ENCODE measurements at regions not wholly inside any gene's neighbourhood (a gene's known extent, or its start where the extent isn't known, plus 50 kb on each side); places are given as distances from the start of the nearest gene placed in this dataset.

- no peak for DNase-seq
Measured at GRCh38 chr22:48236261-48236660, 1473.8 kb downstream of the TBC1D22A start.

- no peak for DNase-seq
Measured at GRCh38 chr22:48235744-48236143, 1473.3 kb downstream of the TBC1D22A start.

- no peak for DNase-seq
Measured at GRCh38 chr22:48234011-48234410, 1471.6 kb downstream of the TBC1D22A start.

- no peak for DNase-seq
Measured at GRCh38 chr22:48233586-48233985, 1471.1 kb downstream of the TBC1D22A start.

- DNase-seq, result no peak
Measured at GRCh38 chr22:48228468-48228867, 1466.0 kb downstream of the TBC1D22A start.

GRCh38 chr22:48227341-48228018, 1465.0 kb downstream of the TBC1D22A start:
- no peak for DNase-seq

GRCh38 chr22:48226026-48227013, 1463.9 kb downstream of the TBC1D22A start:
- no peak for DNase-seq

- DNase-seq, result no peak
Measured at GRCh38 chr22:48224332-48224731, 1461.9 kb downstream of the TBC1D22A start.

GRCh38 chr22:48223488-48224190, 1461.2 kb downstream of the TBC1D22A start:
- no peak for DNase-seq

GRCh38 chr22:48222742-48223487, 1460.5 kb downstream of the TBC1D22A start:
- no peak for DNase-seq

GRCh38 chr22:48218889-48219420, 1456.5 kb downstream of the TBC1D22A start:
- DNase-seq, result no peak

- DNase-seq, result no peak
Measured at GRCh38 chr22:48217596-48217995, 1455.1 kb downstream of the TBC1D22A start.

- no peak for DNase-seq
Measured at GRCh38 chr22:48212727-48213126, 1450.3 kb downstream of the TBC1D22A start.

- no peak for DNase-seq
Measured at GRCh38 chr22:48210812-48211211, 1448.4 kb downstream of the TBC1D22A start.

GRCh38 chr22:48210198-48210580, 1447.7 kb downstream of the TBC1D22A start:
- DNase-seq, result no peak

GRCh38 chr22:48209473-48210197, 1447.2 kb downstream of the TBC1D22A start:
- DNase-seq, result no peak

- no peak for DNase-seq
Measured at GRCh38 chr22:48208894-48209293, 1446.4 kb downstream of the TBC1D22A start.

GRCh38 chr22:48207919-48208535, 1445.6 kb downstream of the TBC1D22A start:
- no peak for DNase-seq

- DNase-seq, result no peak
Measured at GRCh38 chr22:48205790-48206189, 1443.3 kb downstream of the TBC1D22A start.

- DNase-seq, result no peak
Measured at GRCh38 chr22:48205161-48205560, 1442.7 kb downstream of the TBC1D22A start.

- DNase-seq, result no peak
Measured at GRCh38 chr22:48204296-48204695, 1441.8 kb downstream of the TBC1D22A start.

All from activated CD4-positive, alpha-beta T cell treated with anti-CD3 and anti-CD28 coated beads for 1 hour (primary cell).